Activated CD4-positive, CD25-positive, alpha-beta regulatory T cell treated with anti-CD3 and anti-CD28 coated beads, Interleukin-2, amount 50 U/mL, for 24 hours (primary cell): ENCODE measurements at regions not wholly inside any gene's neighbourhood (a gene's known extent, or its start where the extent isn't known, plus 50 kb on each side); places are given as distances from the start of the nearest gene placed in this dataset.

ENCODE experiments used
- ATAC-seq, 2 donors: fragments of 150-1000 bp; cut with Tn5 transposase; one replicate each; pipeline ENCODE4 v1.10.0; 2021; ENCODE audit warnings: mild to moderate bottlenecking in 1 of 2, moderate library complexity in 1 of 2

GRCh38 chr6:147759536-147759935 lies 251.0 kb downstream of the SAMD5 start:
- ATAC-seq = no peak

- ATAC-seq = no peak
Measured at GRCh38 chr6:147765541-147765940, 257.1 kb downstream of the SAMD5 start.

GRCh38 chr6:147768969-147769368 lies 260.5 kb downstream of the SAMD5 start:
- ATAC-seq = no peak

GRCh38 chr6:147769496-147770087 lies 261.1 kb downstream of the SAMD5 start:
- ATAC-seq = no peak

GRCh38 chr6:147770221-147770620 lies 261.7 kb downstream of the SAMD5 start:
- no peak for ATAC-seq

GRCh38 chr6:147772724-147773123 lies 264.2 kb downstream of the SAMD5 start:
- no peak for ATAC-seq

- ATAC-seq = no peak
Measured at GRCh38 chr6:147774856-147775255, 266.4 kb downstream of the SAMD5 start.

GRCh38 chr6:147776631-147777213 lies 268.2 kb downstream of the SAMD5 start:
- no peak for ATAC-seq

GRCh38 chr6:147779624-147780023 lies 271.1 kb downstream of the SAMD5 start:
- no peak for ATAC-seq

- no peak for ATAC-seq
Measured at GRCh38 chr6:147782302-147782701, 273.8 kb downstream of the SAMD5 start.

GRCh38 chr6:147784371-147784770 lies 275.9 kb downstream of the SAMD5 start:
- ATAC-seq = no peak

GRCh38 chr6:147787417-147787816 lies 278.9 kb downstream of the SAMD5 start:
- ATAC-seq = no peak

- no peak for ATAC-seq
Measured at GRCh38 chr6:147789430-147789947, 281.0 kb downstream of the SAMD5 start.

GRCh38 chr6:147793871-147794643 lies 285.6 kb downstream of the SAMD5 start:
- ATAC-seq = no peak

GRCh38 chr6:147802459-147802858 lies 294.0 kb downstream of the SAMD5 start:
- ATAC-seq = no peak

GRCh38 chr6:147805155-147805554 lies 296.7 kb downstream of the SAMD5 start:
- no peak for ATAC-seq

GRCh38 chr6:147806697-147807096 lies 298.2 kb downstream of the SAMD5 start:
- no peak for ATAC-seq

GRCh38 chr6:147808640-147809039 lies 300.1 kb downstream of the SAMD5 start:
- ATAC-seq = no peak

GRCh38 chr6:147811913-147812629 lies 303.6 kb downstream of the SAMD5 start:
- no peak for ATAC-seq

- ATAC-seq = no peak
Measured at GRCh38 chr6:147817042-147817689, 308.7 kb downstream of the SAMD5 start.

- no peak for ATAC-seq
Measured at GRCh38 chr6:147820520-147820919, 312.0 kb downstream of the SAMD5 start.

GRCh38 chr6:147821295-147821897 lies 312.9 kb downstream of the SAMD5 start:
- ATAC-seq = no peak
